ENCODE measurements at regions not wholly inside any gene's neighbourhood (a gene's known extent, or its start where the extent isn't known, plus 50 kb on each side); places are given as distances from the start of the nearest gene placed in this dataset.

DNA sequence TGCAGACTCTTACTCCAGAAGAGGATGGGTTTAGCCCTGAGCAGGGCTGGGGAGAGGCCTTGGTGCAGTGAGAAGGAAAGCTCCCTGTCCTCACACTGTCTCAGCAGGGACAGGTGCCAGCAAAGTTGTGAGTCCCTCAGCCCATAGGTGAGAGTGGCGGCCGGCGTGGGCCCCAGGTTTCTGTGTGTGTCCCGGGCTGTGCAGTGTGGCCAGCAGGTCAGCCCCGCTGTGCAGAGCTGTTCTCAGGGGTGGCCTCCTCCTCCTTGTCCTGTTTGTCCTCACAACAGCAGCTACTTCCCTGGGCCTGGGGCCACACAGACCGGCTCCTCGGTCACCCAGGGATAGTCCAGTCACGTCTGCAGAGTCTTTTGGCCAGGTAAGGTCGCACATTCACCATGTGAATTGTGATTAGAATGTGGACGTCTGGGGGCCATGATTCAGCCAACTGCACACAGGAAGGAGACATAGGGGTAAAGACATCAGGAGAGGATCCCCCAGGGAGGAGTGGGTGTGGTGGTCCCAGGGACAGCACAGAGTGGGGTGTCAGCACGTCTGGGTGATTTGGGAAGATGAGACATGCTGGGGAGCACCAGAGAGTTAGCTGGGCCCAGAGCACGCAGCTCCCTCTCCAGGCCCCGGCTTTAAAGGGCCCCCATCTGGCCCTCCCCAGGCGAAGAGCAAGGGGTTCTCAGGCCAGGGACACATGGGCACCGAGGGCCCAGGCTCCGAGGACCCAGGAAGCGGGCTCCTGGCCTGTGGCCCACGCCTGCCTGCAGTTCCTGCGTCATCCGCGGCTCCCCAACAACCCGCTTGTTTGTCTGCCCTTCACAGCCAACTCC is 81.6 kb downstream of the MYEOV start:
- H3K4me3 ChIP-seq (ENCODE audit: low read depth, low read length), result no peak overlapping the region
- TF ChIP-seq, protein P1, sequence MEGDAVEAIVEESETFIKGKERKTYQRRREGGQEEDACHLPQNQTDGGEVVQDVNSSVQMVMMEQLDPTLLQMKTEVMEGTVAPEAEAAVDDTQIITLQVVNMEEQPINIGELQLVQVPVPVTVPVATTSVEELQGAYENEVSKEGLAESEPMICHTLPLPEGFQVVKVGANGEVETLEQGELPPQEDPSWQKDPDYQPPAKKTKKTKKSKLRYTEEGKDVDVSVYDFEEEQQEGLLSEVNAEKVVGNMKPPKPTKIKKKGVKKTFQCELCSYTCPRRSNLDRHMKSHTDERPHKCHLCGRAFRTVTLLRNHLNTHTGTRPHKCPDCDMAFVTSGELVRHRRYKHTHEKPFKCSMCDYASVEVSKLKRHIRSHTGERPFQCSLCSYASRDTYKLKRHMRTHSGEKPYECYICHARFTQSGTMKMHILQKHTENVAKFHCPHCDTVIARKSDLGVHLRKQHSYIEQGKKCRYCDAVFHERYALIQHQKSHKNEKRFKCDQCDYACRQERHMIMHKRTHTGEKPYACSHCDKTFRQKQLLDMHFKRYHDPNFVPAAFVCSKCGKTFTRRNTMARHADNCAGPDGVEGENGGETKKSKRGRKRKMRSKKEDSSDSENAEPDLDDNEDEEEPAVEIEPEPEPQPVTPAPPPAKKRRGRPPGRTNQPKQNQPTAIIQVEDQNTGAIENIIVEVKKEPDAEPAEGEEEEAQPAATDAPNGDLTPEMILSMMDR (IDR thresholded peaks at IDR 0.05; ENCODE audit: insufficient read depth, low read length, poor library complexity, severe bottlenecking), result no peak
- H3K36me3 ChIP-seq (ENCODE audit: control insufficient read depth, insufficient read depth, low read length), result no peaks in the 10 kb centered on the region
- peaks cover 2% of the 10 kb centered on the region for H3K27me3 ChIP-seq (ENCODE audit: control insufficient read depth, insufficient read depth, low read length)
- no peak for DNase-seq (ENCODE audit: low read depth)

DNA sequence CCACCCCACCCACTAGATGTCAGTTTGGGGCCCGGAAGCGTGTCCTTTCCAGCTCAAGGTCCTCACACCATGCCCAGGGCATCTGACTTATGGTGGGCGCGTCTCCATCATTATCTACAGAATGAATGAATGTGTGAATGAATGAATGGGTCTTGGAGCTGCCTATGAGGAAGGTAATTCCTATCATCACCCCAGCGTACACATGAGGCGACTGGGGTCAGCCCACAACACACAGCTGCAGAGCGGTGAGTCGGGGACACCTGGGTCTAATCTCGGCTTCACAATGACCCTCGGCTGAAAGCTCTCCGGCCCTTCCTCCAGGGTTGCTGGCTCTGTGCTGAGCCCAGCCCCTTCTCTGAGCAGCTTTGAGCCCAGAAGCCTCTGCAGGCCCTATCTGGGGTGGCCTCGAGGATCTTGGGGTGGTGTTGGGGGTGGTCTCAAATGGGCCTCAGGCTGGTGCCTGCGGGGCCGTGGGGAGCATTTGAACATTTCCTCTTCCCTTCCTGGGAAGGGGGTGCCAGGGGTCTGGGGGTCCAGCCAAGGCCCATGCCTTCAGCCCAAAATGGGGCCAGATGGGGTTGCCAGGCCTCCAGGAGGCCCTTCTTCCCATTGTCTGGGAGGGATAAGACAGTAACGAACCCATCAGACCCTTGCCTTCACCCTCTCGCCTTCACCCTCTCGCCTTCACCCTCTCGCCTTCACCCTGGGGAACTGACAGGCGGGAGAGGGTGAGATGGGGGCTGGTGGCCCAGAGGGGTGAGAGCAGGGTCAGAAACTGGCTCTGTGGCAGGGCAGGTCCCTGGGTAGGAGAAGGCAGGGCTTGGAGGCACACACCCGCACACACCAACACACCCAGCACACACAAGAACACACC is 82.4 kb downstream of the MYEOV start:
- no peak overlapping the region for H3K4me3 ChIP-seq (ENCODE audit: low read depth, low read length)
- no peak for DNase-seq (ENCODE audit: low read depth)
- no peaks in the 10 kb centered on the region for H3K36me3 ChIP-seq (ENCODE audit: control insufficient read depth, insufficient read depth, low read length)
- H3K27me3 ChIP-seq (ENCODE audit: control insufficient read depth, insufficient read depth, low read length), result peaks cover 2% of the 10 kb centered on the region
- TF ChIP-seq, protein P1 (IDR thresholded peaks at IDR 0.05; ENCODE audit: insufficient read depth, low read length, poor library complexity, severe bottlenecking), result no peak

DNA sequence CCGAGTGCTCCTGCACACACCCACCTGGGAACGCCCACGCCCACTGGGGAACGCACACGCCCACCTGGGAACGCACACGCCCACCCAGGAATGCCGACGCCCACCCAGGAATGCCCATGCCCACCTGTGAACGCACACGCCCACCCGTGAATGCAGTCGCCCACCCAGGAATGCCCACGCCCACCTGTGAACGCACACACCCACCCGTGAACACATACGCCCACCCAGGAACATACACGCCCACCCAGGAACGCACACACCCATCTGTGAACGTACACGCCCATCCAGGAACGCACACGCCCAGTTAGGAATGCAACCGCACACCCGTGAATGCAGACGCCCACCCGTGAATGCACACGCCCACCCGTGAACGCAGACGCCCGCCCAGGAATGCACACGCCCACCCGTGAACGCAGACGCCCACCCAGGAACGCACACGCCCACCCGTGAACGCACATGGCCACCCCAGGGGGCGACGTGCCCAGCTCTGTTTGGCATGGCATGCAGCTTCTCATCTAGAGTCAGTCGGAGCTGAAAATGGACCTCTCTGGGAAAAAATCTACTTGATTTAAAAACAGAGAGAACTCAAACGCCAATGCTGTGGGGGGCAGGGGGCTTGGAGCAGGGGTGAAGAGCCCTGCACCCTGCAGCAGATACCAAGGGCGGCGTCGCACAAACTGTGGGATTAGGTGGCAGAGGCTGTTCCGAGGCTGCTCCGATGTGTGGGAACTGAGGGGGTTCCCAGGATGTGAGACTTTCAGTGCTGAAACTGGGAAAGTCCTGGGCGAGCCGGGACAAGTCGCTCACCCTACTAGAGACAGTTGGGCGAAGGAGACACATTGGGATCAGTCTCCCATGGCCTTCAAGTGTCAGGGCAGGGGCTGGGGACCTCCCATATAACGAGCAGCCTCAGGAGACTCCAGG is 83.3 kb downstream of the MYEOV start:
- no peak overlapping the region for H3K4me3 ChIP-seq (ENCODE audit: low read depth, low read length)
- TF ChIP-seq, protein P1 (IDR thresholded peaks at IDR 0.05; ENCODE audit: insufficient read depth, low read length, poor library complexity, severe bottlenecking), result no peak
- no peak for DNase-seq (ENCODE audit: low read depth)

DNA sequence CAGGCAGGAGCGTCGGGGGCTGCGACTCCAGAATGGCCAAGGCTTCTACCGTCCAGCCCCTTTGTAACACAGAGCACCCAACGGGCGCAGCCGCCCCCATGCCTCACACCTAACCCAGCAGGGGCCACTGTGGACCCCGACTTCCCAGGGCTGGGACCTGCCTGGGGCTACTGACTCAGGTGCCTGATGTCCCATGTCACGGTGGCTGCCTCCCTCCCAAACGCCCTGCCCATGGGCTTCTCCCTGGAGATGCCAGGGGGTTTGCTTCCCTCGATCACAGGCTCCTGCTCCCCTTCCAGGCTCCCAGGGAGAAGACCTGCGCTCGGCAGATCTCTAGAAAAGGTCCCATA is 84.0 kb downstream of the MYEOV start:
- H3K36me3 ChIP-seq (ENCODE audit: control insufficient read depth, insufficient read depth, low read length), result no peaks in the 10 kb centered on the region
- DNase-seq (ENCODE audit: low read depth), result no peak
- TF ChIP-seq, protein P1 (IDR thresholded peaks at IDR 0.05; ENCODE audit: insufficient read depth, low read length, poor library complexity, severe bottlenecking), result no peak
- no peak overlapping the region for H3K4me3 ChIP-seq (ENCODE audit: low read depth, low read length)
- H3K27me3 ChIP-seq (ENCODE audit: control insufficient read depth, insufficient read depth, low read length), result peaks cover 2% of the 10 kb centered on the region

More for the DNA sequence above, 83.3 kb downstream of the MYEOV start:
- H3K36me3 ChIP-seq (ENCODE audit: control insufficient read depth, insufficient read depth, low read length), result no peaks in the 10 kb centered on the region
- peaks cover 2% of the 10 kb centered on the region for H3K27me3 ChIP-seq (ENCODE audit: control insufficient read depth, insufficient read depth, low read length)

DNA sequence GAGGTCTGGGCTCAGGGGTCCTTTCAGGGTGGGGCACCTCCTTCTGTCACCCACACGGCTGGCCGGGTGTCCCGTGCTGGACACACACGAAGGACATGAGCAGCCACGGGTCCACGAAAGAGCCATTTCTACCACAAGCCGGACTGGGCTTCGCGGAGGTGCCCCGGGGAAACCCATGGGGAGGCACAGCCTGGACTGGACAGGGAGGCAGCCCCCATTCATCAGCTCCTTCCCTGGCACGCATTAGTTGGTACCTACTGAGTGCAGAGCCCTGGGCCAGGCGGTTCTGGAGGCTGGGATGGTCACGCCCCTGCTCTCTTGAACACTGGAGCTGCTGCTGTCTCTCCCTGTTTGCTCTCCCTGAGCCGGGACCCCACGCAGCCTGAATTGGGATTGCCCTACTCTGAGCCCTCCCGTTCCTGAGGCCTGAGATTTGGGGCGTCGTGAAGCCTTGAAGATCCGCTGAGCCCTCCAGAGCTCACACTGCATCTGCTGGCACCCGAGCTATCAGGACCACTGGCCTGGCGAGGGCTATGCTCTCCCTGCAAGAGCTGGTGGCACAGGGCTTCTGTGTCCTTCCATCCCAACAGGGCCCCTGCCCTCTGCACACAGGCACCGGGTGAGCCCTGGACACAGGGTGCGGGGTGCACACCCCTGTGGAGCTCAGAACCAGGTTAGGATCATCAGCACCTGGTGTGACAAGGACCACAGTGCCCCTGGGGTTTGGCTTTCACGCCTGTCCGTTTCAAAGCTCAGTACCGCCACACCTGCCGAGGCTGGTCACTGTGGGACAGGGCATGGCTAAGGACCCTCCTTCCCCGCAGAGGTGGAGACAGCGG is 84.6 kb downstream of the MYEOV start:
- TF ChIP-seq, protein P1 (IDR thresholded peaks at IDR 0.05; ENCODE audit: insufficient read depth, low read length, poor library complexity, severe bottlenecking), result no peak
- Histone ChIP-seq H3K4me3 (ENCODE audit: low read depth, low read length) (no peak overlapping the region), H3K27me3 (ENCODE audit: control insufficient read depth, insufficient read depth, low read length) (peaks cover 2% of the 10 kb centered on the region), H3K36me3 (ENCODE audit: control insufficient read depth, insufficient read depth, low read length) (no peaks in the 10 kb centered on the region)
- no peak for DNase-seq (ENCODE audit: low read depth)

Data from kidney epithelial cell (primary cell).